GM13977 (cell line): ENCODE measurements at regions not wholly inside any gene's neighbourhood (a gene's known extent, or its start where the extent isn't known, plus 50 kb on each side); places are given as distances from the start of the nearest gene placed in this dataset.
A peak's percentile ranks its signal among the peaks of the same experiment; 100 is the strongest.

Experiments used
- DNase-seq: peaks from one replicate; pipeline ENCODE4 v3.0.0; 2012; ENCODE audit warnings: low spot score
- in situ Hi-C: fragments of 300-500 bp; cut with MboI; formaldehyde crosslinking; loops from one replicate; pipeline ENCODE4 v1.12.0; 2022; ENCODE audit warnings: low sequenced_read_pairs, low pct_unique_long_range_greater_than_20kb, mixed read lengths, inconsistent platforms; ENCODE audit not compliant: unreplicated experiment
- TF ChIP-seq, protein P1 (sequence below): IDR thresholded peaks from 2 replicates; pipeline ENCODE4 v1.5.1; 2012; ENCODE audit warnings: mild to moderate bottlenecking, control low read depth; ENCODE audit not compliant: insufficient read depth; ENCODE audit errors: extremely low read depth, missing control alignments

DNA sequence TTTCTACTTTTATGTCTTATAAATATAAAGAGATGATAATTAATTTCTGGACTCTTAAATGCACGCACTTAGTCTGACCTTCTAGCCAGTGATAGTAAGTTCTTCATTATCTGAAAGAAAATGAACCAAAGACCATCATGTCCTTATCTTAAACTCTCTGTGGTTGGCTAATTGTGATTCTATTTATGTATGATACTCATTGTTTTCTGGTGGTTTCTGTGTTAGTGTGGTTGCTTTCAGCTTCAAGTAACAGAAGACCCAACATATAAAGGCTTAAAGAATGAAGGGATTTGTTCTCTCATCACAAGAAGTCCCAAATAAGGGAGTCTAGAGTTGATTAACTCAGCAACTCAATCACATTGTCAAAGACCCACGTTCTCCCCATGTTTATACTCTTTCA lies 225.2 kb upstream of the TANK start:
- TF ChIP-seq, protein P1, sequence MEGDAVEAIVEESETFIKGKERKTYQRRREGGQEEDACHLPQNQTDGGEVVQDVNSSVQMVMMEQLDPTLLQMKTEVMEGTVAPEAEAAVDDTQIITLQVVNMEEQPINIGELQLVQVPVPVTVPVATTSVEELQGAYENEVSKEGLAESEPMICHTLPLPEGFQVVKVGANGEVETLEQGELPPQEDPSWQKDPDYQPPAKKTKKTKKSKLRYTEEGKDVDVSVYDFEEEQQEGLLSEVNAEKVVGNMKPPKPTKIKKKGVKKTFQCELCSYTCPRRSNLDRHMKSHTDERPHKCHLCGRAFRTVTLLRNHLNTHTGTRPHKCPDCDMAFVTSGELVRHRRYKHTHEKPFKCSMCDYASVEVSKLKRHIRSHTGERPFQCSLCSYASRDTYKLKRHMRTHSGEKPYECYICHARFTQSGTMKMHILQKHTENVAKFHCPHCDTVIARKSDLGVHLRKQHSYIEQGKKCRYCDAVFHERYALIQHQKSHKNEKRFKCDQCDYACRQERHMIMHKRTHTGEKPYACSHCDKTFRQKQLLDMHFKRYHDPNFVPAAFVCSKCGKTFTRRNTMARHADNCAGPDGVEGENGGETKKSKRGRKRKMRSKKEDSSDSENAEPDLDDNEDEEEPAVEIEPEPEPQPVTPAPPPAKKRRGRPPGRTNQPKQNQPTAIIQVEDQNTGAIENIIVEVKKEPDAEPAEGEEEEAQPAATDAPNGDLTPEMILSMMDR, result no peak
- in situ Hi-C loops, result no loop called here
- no peak for DNase-seq

DNA sequence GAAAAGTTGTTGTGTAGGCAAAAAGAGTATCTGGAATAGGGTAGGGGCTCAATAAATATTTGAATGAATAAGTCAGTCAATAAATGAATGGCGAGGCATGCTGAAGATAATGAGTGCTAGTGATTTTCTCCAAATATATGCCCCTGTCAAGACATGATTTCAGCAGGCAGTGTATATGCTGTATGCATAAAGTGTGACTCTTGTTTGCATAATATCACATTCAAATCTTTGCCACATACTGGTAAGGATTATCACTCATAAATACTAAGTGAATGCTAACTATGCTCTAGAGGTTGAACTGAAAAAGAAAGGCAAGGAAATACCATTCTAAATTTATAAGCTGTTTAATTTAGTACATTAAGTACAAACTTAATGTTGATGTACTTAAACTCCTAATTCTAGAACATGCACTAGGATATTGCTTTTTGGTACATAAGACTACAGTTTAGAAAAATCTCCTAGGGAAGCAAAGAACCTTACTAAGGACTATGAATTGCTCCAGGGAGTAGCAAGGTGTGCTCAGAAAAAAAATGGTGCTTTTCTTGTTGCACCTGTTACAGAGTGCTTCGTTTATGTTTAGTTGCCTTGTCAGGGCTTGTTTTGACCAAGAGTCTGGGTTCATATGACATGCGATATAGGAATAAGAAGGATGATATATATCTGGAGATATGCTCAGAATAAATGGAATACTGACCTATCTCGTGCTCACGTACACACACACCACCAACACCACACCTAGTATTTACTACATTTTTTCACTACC lies 224.0 kb upstream of the TANK start:
- no peak for DNase-seq
- in situ Hi-C loops, result no loop called here
- TF ChIP-seq, protein P1, result no peak

- in situ Hi-C loops, result no loop called here
- no peak for DNase-seq
- TF ChIP-seq, protein P1, result no peak
Measured at GRCh38 chr2:160940271-160940670, 220.0 kb upstream of the TANK start.

DNA sequence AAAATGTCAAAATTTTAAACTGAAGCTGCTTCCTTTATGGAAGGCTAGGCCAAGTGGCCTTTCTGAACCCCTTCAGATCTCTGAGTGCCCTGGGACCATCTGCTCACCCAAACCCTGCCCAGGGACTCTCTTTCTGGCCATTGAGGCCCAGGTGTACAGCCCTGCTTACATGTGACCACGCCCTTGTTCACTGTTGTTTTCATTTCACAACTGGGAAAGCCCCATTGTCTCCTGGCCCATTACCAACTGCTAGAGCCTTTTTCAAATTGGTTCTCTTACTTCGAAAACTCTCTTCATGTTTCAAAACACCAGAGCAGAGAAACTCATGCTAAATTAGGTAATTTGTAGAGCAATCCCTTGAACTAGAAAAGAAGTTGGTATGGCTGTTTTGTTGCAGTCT lies 219.5 kb upstream of the TANK start:
- TF ChIP-seq, protein P1, result no peak
- in situ Hi-C loops, result no loop called here
- peak; percentile 6 for DNase-seq

DNA sequence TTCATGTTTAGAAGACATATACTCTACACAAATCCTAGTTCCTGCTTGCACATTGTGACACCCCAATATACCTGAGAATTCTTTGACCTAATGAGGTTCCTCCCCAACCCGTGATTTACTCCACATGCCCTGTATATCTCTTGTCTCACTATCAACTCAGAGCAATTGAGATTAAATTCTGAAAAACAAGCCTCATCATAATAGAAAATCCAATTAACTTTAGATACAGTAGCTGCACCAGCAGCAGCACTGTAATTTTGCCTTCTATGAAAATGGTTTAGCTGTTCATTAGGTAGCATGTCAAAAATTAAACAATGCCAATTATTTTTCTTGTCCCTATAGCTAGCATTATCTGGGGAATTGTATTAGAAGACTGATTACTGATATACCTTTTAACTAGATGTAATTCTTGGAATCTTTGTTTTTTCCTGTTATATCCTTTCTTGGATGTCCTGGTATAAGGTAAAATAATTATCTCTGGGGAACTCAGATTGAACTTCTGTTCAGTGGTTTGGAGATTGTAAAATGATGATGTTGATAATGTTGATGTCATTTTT lies 218.9 kb upstream of the TANK start:
- in situ Hi-C loops, result no loop called here
- TF ChIP-seq, protein P1, result no peak
- DNase-seq, result no peak

DNA sequence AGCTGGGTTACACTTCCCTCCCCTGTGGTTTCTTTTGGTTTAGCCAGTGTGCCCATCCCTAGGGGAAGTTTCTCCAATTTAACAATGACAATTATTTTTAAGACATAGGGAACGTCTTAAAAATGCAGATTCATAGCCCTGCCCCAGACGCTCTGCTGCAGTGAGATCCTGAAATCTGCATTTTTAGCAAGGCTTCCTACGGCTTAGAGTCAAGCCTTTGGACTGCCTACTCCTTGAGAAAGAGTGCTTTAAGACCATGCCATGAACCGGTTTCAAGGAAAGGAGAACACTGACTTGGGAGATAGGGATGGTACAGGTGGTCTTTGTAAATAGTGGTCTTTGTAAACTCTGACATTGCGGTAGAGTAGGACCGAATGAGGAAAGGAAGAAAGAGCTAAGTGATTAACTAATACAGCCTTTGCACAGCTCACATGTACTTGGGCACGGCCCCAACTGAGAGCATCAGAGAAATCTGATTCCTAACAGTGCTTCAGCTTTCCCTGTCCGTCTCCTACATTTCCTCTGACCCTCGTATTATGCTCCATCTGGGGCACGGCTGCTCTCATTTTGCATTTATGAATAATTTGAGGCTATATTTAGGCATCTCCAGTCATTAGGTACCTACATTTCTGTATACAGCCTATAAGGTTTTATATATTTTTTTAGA lies 217.6 kb upstream of the TANK start:
- in situ Hi-C loops, result no loop called here
- TF ChIP-seq, protein P1, result no peak
- no peak for DNase-seq
